Skeletal muscle tissue (tissue), 3 donors: ENCODE measurements at regions not wholly inside any gene's neighbourhood (a gene's known extent, or its start where the extent isn't known, plus 50 kb on each side); places are given as distances from the start of the nearest gene placed in this dataset.

Experiments
- H3K27ac ChIP-seq: one replicate; pipeline ENCODE4 v1.7.0; 2013; ENCODE audit warnings: mild to moderate bottlenecking, low read depth, low read length, inconsistent platforms
- H3K27me3 ChIP-seq, 3 donors: one replicate each; pipeline ENCODE4 v1.7.0; 2013; ENCODE audit warnings: low read length in 3 of 3; ENCODE audit not compliant: control insufficient read depth in 3 of 3, insufficient read depth in 3 of 3
- H3K36me3 ChIP-seq, 3 donors: one replicate each; pipeline ENCODE4 v1.7.0; 2013; ENCODE audit warnings: low read length in 3 of 3; ENCODE audit not compliant: control insufficient read depth in 3 of 3, insufficient read depth in 3 of 3
- H3K4me1 ChIP-seq, 3 donors: one replicate each; pipeline ENCODE4 v1.7.0; 2013; ENCODE audit warnings: low read length in 3 of 3, mild to moderate bottlenecking in 3 of 3; ENCODE audit not compliant: control insufficient read depth in 3 of 3, insufficient read depth in 3 of 3
- H3K4me3 ChIP-seq, 3 donors: one replicate each; pipeline ENCODE4 v1.7.0; 2013; ENCODE audit warnings: low read length in 3 of 3
- H3K9ac ChIP-seq, 3 donors: one replicate each; pipeline ENCODE4 v1.7.0; 2013; ENCODE audit warnings: low read length in 3 of 3, mild to moderate bottlenecking in 3 of 3, moderate library complexity in 2 of 3, low read depth in 1 of 3
- H3K9me3 ChIP-seq, 3 donors: one replicate each; pipeline ENCODE4 v1.7.0; 2013; ENCODE audit warnings: low read length in 3 of 3; ENCODE audit not compliant: control insufficient read depth in 3 of 3
- donor health status: Osteomylitis.

GRCh38 chr11:129719037-129719436 is 96.6 kb upstream of the TMEM45B start:
- H3K36me3 ChIP-seq: no peaks in the 10 kb centered on the region
- H3K27ac ChIP-seq: no peak overlapping the region
- peaks cover 0 to 12% (median 11%) of the 10 kb centered on the region in 3 donors for H3K27me3 ChIP-seq
- no peak overlapping the region for H3K9ac ChIP-seq
- no peak overlapping the region for H3K4me3 ChIP-seq
- no peaks in the 10 kb centered on the region for H3K9me3 ChIP-seq
- no peaks in the 10 kb centered on the region for H3K4me1 ChIP-seq

- Histone ChIP-seq H3K27me3 (peaks cover 0 to 16% (median 13%) of the 10 kb centered on the region in 3 donors), H3K36me3 (no peaks in the 10 kb centered on the region), H3K4me1 (no peaks in the 10 kb centered on the region), H3K4me3 (no peak overlapping the region), H3K9me3 (no peaks in the 10 kb centered on the region), H3K9ac (no peak overlapping the region), H3K27ac (no peak overlapping the region)
Measured at GRCh38 chr11:129720156-129720555, 95.5 kb upstream of the TMEM45B start.

GRCh38 chr11:129720994-129721393 is 94.7 kb upstream of the TMEM45B start:
- Histone ChIP-seq H3K9ac (no peak overlapping the region), H3K9me3 (no peaks in the 10 kb centered on the region), H3K27me3 (peaks cover 0 to 18% (median 13%) of the 10 kb centered on the region in 3 donors), H3K27ac (no peak overlapping the region), H3K4me3 (no peak overlapping the region), H3K4me1 (no peaks in the 10 kb centered on the region), H3K36me3 (no peaks in the 10 kb centered on the region)

GRCh38 chr11:129721685-129722084 is 94.0 kb upstream of the TMEM45B start:
- Histone ChIP-seq H3K4me1 (no peaks in the 10 kb centered on the region), H3K36me3 (no peaks in the 10 kb centered on the region), H3K27ac (no peak overlapping the region), H3K9me3 (no peaks in the 10 kb centered on the region), H3K9ac (no peak overlapping the region), H3K4me3 (no peak overlapping the region), H3K27me3 (peaks cover 0 to 22% (median 13%) of the 10 kb centered on the region in 3 donors)

- Histone ChIP-seq H3K27me3 (peaks cover 0 to 22% (median 13%) of the 10 kb centered on the region in 3 donors), H3K27ac (no peak overlapping the region), H3K9me3 (no peaks in the 10 kb centered on the region), H3K9ac (no peak overlapping the region), H3K4me1 (no peaks in the 10 kb centered on the region), H3K4me3 (no peak overlapping the region), H3K36me3 (no peaks in the 10 kb centered on the region)
Measured at GRCh38 chr11:129722529-129722928, 93.1 kb upstream of the TMEM45B start.

GRCh38 chr11:129723146-129723760 is 92.4 kb upstream of the TMEM45B start:
- no peaks in the 10 kb centered on the region for H3K4me1 ChIP-seq
- H3K9ac ChIP-seq: no peak overlapping the region
- H3K27me3 ChIP-seq: peaks cover 0 to 22% (median 13%) of the 10 kb centered on the region in 3 donors
- no peak overlapping the region for H3K27ac ChIP-seq
- H3K36me3 ChIP-seq: no peaks in the 10 kb centered on the region
- no peak overlapping the region for H3K4me3 ChIP-seq
- H3K9me3 ChIP-seq: no peaks in the 10 kb centered on the region

- H3K4me1 ChIP-seq: no peaks in the 10 kb centered on the region
- no peak overlapping the region for H3K27ac ChIP-seq
- no peak overlapping the region for H3K9ac ChIP-seq
- no peaks in the 10 kb centered on the region for H3K36me3 ChIP-seq
- no peaks in the 10 kb centered on the region for H3K9me3 ChIP-seq
- no peak overlapping the region for H3K4me3 ChIP-seq
- peaks cover 0 to 25% (median 13%) of the 10 kb centered on the region in 3 donors for H3K27me3 ChIP-seq
Measured at GRCh38 chr11:129723761-129724162, 91.9 kb upstream of the TMEM45B start.

GRCh38 chr11:129724866-129725265 is 90.8 kb upstream of the TMEM45B start:
- Histone ChIP-seq H3K27ac (no peak overlapping the region), H3K27me3 (peaks cover 0 to 25% (median 13%) of the 10 kb centered on the region in 3 donors), H3K4me3 (no peak overlapping the region), H3K9ac (no peak overlapping the region), H3K4me1 (no peaks in the 10 kb centered on the region), H3K36me3 (no peaks in the 10 kb centered on the region), H3K9me3 (no peaks in the 10 kb centered on the region)

GRCh38 chr11:129726179-129726578 is 89.5 kb upstream of the TMEM45B start:
- Histone ChIP-seq H3K9ac (no peak overlapping the region), H3K9me3 (no peaks in the 10 kb centered on the region), H3K27me3 (peaks cover 0 to 33% (median 10%) of the 10 kb centered on the region in 3 donors), H3K36me3 (no peaks in the 10 kb centered on the region), H3K4me3 (no peak overlapping the region), H3K27ac (no peak overlapping the region), H3K4me1 (no peaks in the 10 kb centered on the region)

GRCh38 chr11:129728581-129728980 is 87.1 kb upstream of the TMEM45B start:
- no peak overlapping the region for H3K4me3 ChIP-seq
- H3K36me3 ChIP-seq: no peaks in the 10 kb centered on the region
- H3K27ac ChIP-seq: no peak overlapping the region
- H3K9me3 ChIP-seq: no peaks in the 10 kb centered on the region
- no peaks in the 10 kb centered on the region for H3K4me1 ChIP-seq
- H3K9ac ChIP-seq: no peak overlapping the region
- H3K27me3 ChIP-seq: peaks cover 2 to 27% (median 6%) of the 10 kb centered on the region in 3 donors
